ENCODE measurements at regions not wholly inside any gene's neighbourhood (a gene's known extent, or its start where the extent isn't known, plus 50 kb on each side); places are given as distances from the start of the nearest gene placed in this dataset.

DNA sequence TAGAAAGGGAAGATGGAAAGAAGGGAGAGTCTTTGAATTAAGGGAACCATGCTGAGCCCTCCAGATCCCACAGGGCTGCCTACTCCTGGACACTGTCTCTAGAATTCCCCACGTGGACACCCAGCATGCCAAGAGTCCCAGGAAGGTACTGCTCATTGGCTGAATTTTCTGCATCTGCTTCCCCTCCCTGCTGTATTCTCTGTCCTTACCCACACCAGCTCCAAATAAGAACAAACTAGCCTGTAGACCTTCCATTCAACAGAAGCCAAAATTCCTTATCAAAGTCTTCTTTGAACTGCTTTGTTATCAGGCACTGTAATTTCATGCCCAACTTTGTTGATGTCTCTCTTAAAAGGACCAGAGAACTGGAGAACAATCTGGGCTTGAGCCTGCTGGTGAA, 305.9 kb upstream of the ARGLU1 start:
- Mint-ChIP-seq H3K4me3 (no peak overlapping the region), H3K27ac (no peak overlapping the region), H3K27me3 (ENCODE audit: low read depth) (no peaks in the 10 kb centered on the region), H3K4me1 (peaks cover 24% of the 10 kb centered on the region), H3K36me3 (no peaks in the 10 kb centered on the region), H3K9me3 (peaks cover 14% of the 10 kb centered on the region)
- DNase-seq (ENCODE audit: low spot score) (no peak), ATAC-seq (no peak)
- ChIA-PET CTCF (interaction anchor here (0.7 kb wide), 2 partner anchors 33 to 224 kb away, joined by 3 to 5 read pairs; no protein-coding TSS in a partner anchor), POLR2A (no interaction called here)
- no peak for TF ChIP-seq TCF7 (CRISPR knock-in tag; IDR thresholded peaks at IDR 0.05; ENCODE audit: low read depth)

DNA sequence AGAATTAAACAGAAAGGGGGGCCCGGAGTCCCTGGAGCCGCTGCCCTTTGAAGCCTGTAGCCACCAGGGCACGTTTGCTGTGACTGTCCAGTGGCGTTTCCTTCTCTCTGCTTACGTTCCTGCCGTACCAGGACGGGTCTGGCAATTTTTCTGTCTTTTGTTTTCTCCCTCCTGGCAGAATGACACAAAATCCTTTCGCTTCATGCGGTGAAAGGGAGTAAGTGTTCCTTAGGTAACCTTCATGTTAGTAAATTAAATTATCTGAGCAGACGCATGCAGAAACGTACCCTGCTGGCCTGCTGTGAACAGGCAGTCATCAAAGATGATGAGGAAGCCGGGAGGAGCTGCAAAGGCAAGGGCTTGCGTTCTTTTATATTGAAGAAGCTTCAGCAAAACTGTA, 299.3 kb upstream of the ARGLU1 start:
- Mint-ChIP-seq H3K4me1 (peaks cover 24% of the 10 kb centered on the region), H3K27ac (no peak overlapping the region), H3K4me3 (no peak overlapping the region), H3K36me3 (peaks cover 8% of the 10 kb centered on the region; the same call in 1 of the 2 replicates), H3K27me3 (ENCODE audit: low read depth) (no peaks in the 10 kb centered on the region; the same call in 1 of the 2 replicates), H3K9me3 (peaks cover 7% of the 10 kb centered on the region)
- peak; percentile 51 for ATAC-seq
- CTCF ChIA-PET, result no interaction called here
- TF ChIP-seq ZNF416 (CRISPR knock-in tag; IDR thresholded peaks at IDR 0.05) (no peak), MYBL2 (CRISPR knock-in tag; IDR thresholded peaks at IDR 0.05) (no peak), GABPB1 (CRISPR knock-in tag; IDR thresholded peaks at IDR 0.05) (no peak), ZNF423 (CRISPR knock-in tag; IDR thresholded peaks at IDR 0.05) (no peak), OVOL2 (CRISPR knock-in tag; IDR thresholded peaks at IDR 0.05; ENCODE audit: borderline replicate concordance) (no peak), ATF1 (CRISPR knock-in tag; IDR thresholded peaks at IDR 0.05) (no peak), RORB (CRISPR knock-in tag; IDR thresholded peaks at IDR 0.05) (no peak), NFE2L1 (CRISPR knock-in tag; IDR thresholded peaks at IDR 0.05) (no peak), NR3C1 (CRISPR knock-in tag; conservative IDR thresholded peaks at IDR 0.05; ENCODE audit: low read depth) (no peak)
- TF ChIP-seq, protein P1, sequence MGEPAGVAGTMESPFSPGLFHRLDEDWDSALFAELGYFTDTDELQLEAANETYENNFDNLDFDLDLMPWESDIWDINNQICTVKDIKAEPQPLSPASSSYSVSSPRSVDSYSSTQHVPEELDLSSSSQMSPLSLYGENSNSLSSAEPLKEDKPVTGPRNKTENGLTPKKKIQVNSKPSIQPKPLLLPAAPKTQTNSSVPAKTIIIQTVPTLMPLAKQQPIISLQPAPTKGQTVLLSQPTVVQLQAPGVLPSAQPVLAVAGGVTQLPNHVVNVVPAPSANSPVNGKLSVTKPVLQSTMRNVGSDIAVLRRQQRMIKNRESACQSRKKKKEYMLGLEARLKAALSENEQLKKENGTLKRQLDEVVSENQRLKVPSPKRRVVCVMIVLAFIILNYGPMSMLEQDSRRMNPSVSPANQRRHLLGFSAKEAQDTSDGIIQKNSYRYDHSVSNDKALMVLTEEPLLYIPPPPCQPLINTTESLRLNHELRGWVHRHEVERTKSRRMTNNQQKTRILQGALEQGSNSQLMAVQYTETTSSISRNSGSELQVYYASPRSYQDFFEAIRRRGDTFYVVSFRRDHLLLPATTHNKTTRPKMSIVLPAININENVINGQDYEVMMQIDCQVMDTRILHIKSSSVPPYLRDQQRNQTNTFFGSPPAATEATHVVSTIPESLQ (CRISPR knock-in tag; IDR thresholded peaks at IDR 0.05), result no peak
- TF ChIP-seq, protein P2, sequence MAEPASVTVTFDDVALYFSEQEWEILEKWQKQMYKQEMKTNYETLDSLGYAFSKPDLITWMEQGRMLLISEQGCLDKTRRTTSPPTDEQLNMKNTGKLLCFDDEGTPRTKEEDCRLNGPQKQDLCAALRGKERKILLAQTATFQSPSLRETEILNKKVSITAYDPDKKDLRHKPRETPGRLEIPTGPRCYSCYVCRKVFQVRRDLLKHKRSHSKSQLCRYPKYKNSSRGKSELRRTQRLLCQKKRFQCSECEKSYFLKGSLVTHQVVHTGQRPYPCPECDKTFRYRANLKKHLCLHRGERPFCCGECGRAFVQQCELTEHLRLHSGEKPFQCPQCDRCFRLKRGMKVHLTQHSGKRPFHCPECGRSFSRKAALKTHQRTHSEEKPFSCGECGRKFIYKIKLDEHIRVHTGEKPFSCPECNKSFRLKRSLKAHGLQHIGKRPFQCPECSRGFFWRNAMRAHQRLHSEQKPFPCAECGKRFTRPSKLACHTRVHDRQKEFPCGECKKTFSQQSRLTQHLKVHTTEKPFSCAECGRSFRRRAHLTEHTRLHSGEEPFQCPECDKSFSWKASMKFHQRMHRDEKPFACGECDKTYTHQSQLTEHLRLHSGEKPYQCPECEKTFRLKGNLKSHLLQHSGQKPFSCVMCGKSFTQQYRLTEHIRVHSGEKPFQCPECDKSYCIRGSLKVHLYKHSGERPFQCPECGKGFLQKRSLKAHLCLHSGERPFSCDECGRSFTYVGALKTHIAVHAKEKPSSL (CRISPR knock-in tag; conservative IDR thresholded peaks at IDR 0.05), result no peak
- TF ChIP-seq, protein P3, sequence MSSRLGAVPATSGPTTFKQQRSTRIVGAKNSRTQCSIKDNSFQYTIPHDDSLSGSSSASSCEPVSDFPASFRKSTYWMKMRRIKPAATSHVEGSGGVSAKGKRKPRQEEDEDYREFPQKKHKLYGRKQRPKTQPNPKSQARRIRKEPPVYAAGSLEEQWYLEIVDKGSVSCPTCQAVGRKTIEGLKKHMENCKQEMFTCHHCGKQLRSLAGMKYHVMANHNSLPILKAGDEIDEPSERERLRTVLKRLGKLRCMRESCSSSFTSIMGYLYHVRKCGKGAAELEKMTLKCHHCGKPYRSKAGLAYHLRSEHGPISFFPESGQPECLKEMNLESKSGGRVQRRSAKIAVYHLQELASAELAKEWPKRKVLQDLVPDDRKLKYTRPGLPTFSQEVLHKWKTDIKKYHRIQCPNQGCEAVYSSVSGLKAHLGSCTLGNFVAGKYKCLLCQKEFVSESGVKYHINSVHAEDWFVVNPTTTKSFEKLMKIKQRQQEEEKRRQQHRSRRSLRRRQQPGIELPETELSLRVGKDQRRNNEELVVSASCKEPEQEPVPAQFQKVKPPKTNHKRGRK (CRISPR knock-in tag; IDR thresholded peaks at IDR 0.05; ENCODE audit: borderline replicate concordance), result no peak
- TF ChIP-seq, protein P4, sequence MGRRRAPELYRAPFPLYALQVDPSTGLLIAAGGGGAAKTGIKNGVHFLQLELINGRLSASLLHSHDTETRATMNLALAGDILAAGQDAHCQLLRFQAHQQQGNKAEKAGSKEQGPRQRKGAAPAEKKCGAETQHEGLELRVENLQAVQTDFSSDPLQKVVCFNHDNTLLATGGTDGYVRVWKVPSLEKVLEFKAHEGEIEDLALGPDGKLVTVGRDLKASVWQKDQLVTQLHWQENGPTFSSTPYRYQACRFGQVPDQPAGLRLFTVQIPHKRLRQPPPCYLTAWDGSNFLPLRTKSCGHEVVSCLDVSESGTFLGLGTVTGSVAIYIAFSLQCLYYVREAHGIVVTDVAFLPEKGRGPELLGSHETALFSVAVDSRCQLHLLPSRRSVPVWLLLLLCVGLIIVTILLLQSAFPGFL (CRISPR knock-in tag; IDR thresholded peaks at IDR 0.05; ENCODE audit: borderline replicate concordance), result no peak
- TF ChIP-seq, protein P5, sequence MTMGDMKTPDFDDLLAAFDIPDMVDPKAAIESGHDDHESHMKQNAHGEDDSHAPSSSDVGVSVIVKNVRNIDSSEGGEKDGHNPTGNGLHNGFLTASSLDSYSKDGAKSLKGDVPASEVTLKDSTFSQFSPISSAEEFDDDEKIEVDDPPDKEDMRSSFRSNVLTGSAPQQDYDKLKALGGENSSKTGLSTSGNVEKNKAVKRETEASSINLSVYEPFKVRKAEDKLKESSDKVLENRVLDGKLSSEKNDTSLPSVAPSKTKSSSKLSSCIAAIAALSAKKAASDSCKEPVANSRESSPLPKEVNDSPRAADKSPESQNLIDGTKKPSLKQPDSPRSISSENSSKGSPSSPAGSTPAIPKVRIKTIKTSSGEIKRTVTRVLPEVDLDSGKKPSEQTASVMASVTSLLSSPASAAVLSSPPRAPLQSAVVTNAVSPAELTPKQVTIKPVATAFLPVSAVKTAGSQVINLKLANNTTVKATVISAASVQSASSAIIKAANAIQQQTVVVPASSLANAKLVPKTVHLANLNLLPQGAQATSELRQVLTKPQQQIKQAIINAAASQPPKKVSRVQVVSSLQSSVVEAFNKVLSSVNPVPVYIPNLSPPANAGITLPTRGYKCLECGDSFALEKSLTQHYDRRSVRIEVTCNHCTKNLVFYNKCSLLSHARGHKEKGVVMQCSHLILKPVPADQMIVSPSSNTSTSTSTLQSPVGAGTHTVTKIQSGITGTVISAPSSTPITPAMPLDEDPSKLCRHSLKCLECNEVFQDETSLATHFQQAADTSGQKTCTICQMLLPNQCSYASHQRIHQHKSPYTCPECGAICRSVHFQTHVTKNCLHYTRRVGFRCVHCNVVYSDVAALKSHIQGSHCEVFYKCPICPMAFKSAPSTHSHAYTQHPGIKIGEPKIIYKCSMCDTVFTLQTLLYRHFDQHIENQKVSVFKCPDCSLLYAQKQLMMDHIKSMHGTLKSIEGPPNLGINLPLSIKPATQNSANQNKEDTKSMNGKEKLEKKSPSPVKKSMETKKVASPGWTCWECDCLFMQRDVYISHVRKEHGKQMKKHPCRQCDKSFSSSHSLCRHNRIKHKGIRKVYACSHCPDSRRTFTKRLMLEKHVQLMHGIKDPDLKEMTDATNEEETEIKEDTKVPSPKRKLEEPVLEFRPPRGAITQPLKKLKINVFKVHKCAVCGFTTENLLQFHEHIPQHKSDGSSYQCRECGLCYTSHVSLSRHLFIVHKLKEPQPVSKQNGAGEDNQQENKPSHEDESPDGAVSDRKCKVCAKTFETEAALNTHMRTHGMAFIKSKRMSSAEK (CRISPR knock-in tag; IDR thresholded peaks at IDR 0.05; ENCODE audit: borderline replicate concordance), result no peak
- no peak for DNase-seq (ENCODE audit: low spot score)
- POLR2A ChIA-PET, result no interaction called here
